IMR-90 (cell line): ENCODE measurements at regions not wholly inside any gene's neighbourhood (a gene's known extent, or its start where the extent isn't known, plus 50 kb on each side); places are given as distances from the start of the nearest gene placed in this dataset.

Experiments used
- ATAC-seq: fragments of 200-7000 bp; cut with Tn5 transposase; 2 replicates; pipeline ENCODE4 v1.9.1; 2020; ENCODE audit warnings: low read depth, mild to moderate bottlenecking, moderate library complexity
- BruUV-seq: library from RNA; stranded (reverse); fragments of 400-500 nt; replicated peaks from 2 replicates; lab custom pipeline; 2021; lab: Mats Ljungman, UMichigan
- CTCF ChIA-PET: fragments of 300-600 bp; formaldehyde crosslinking; extraction: SDS; loops from one replicate; lab custom pipeline; 2021; ENCODE audit warnings: antibody characterized with exemption; lab: Yijun Ruan, JAX
- POLR2A ChIA-PET: fragments of 300-600 bp; sonication (Branson Sonifier 250); formaldehyde crosslinking; loops from one replicate; lab custom pipeline; 2022; ENCODE audit warnings: antibody characterized with exemption; ENCODE audit not compliant: unreplicated experiment; lab: Charles Lee
- DNase-seq: peaks from one replicate; pipeline ENCODE4 v3.0.0; 2013
- H2AFZ ChIP-seq: replicated peaks from 2 replicates; pipeline ENCODE3; 2013; ENCODE audit warnings: low read length, mild to moderate bottlenecking; ENCODE audit not compliant: poor library complexity
- H2AK5ac ChIP-seq: 2 replicates; pipeline ENCODE4 v1.6.1; 2013; ENCODE audit warnings: low read depth, low read length, inconsistent platforms
- H2AK9ac ChIP-seq: replicated peaks from 2 replicates; pipeline ENCODE3; 2013; ENCODE audit warnings: mild to moderate bottlenecking, low read depth, low read length, moderate library complexity; ENCODE audit not compliant: poor library complexity
- H2BK120ac ChIP-seq: 2 replicates; pipeline ENCODE4 v1.6.1; 2013; ENCODE audit warnings: low read depth, low read length, inconsistent platforms
- H2BK15ac ChIP-seq: 3 replicates; pipeline ENCODE4 v1.6.1; 2013; ENCODE audit warnings: low read depth, low read length, inconsistent platforms
- H2BK20ac ChIP-seq: 2 replicates; pipeline ENCODE4 v1.6.1; 2013; ENCODE audit warnings: low read depth, mild to moderate bottlenecking, inconsistent platforms, low read length, moderate library complexity
- H2BK5ac ChIP-seq: 2 replicates; pipeline ENCODE4 v1.6.1; 2013; ENCODE audit warnings: mild to moderate bottlenecking, low read depth, low read length, inconsistent platforms; ENCODE audit not compliant: poor library complexity, severe bottlenecking
- H3K14ac ChIP-seq: replicated peaks from 2 replicates; pipeline ENCODE4 v1.6.1; 2013; ENCODE audit warnings: low read depth, low read length, inconsistent platforms
- H3K18ac ChIP-seq: 2 replicates; pipeline ENCODE4 v1.6.1; 2013; ENCODE audit warnings: low read depth, low read length, control low read depth
- H3K23ac ChIP-seq: 2 replicates; pipeline ENCODE4 v1.6.1; 2013; ENCODE audit warnings: low read depth, low read length, inconsistent platforms
- H3K27ac ChIP-seq: 2 replicates; pipeline ENCODE4 v1.5.1; 2013; ENCODE audit warnings: mild to moderate bottlenecking, control low read depth, low read length; ENCODE audit not compliant: insufficient read depth
- H3K27me3 ChIP-seq: 2 replicates; pipeline ENCODE4 v1.6.1; 2013; ENCODE audit warnings: low read length; ENCODE audit not compliant: control insufficient read depth, insufficient read depth
- H3K36me3 ChIP-seq: 2 replicates; pipeline ENCODE4 v1.6.1; 2013; ENCODE audit warnings: low read length, mixed read lengths; ENCODE audit not compliant: control insufficient read depth, insufficient read depth
- H3K4ac ChIP-seq: 2 replicates; pipeline ENCODE4 v1.6.1; 2013; ENCODE audit warnings: low read depth, low read length, inconsistent platforms
- H3K4me1 ChIP-seq: 2 replicates; pipeline ENCODE4 v1.6.1; 2013; ENCODE audit warnings: low read length, mixed read lengths; ENCODE audit not compliant: control insufficient read depth, insufficient read depth
- H3K4me2 ChIP-seq: 2 replicates; pipeline ENCODE4 v1.6.1; 2013; ENCODE audit warnings: low read depth, mild to moderate bottlenecking, control low read depth, low read length, moderate library complexity
- H3K4me3 ChIP-seq: 2 replicates; pipeline ENCODE4 v1.5.1; 2013; ENCODE audit warnings: low read depth, mild to moderate bottlenecking, control low read depth, low read length, moderate library complexity; ENCODE audit not compliant: insufficient read depth
- H3K56ac ChIP-seq: 2 replicates; pipeline ENCODE4 v1.6.1; 2013; ENCODE audit warnings: low read length, inconsistent platforms; ENCODE audit not compliant: insufficient read depth; ENCODE audit errors: extremely low read depth
- H3K79me1 ChIP-seq, 2 experiments: 2 replicates each; pipeline ENCODE4 v1.6.1; 2013; ENCODE audit warnings: low read length in 2 of 2, inconsistent platforms in 1 of 2, low read depth in 1 of 2
- H3K9ac ChIP-seq: 2 replicates; pipeline ENCODE4 v1.6.1; 2013; ENCODE audit warnings: low read depth, low read length, control low read depth
- H3K9me1 ChIP-seq: 2 replicates; pipeline ENCODE4 v1.6.1; 2013; ENCODE audit warnings: low read length, inconsistent platforms; ENCODE audit not compliant: insufficient read depth
- H3K9me3 ChIP-seq: 2 replicates; pipeline ENCODE4 v1.6.1; 2013; ENCODE audit warnings: low read length; ENCODE audit not compliant: control insufficient read depth, insufficient read depth
- H4K20me1 ChIP-seq: 2 replicates; pipeline ENCODE4 v1.6.1; 2013; ENCODE audit warnings: low read length, inconsistent platforms; ENCODE audit not compliant: insufficient read depth
- H4K5ac ChIP-seq: 2 replicates; pipeline ENCODE4 v1.6.1; 2013; ENCODE audit warnings: mild to moderate bottlenecking, low read depth, low read length, control low read depth
- H4K8ac ChIP-seq, 2 experiments: 2 replicates each; pipeline ENCODE4 v1.6.1; 2013; ENCODE audit warnings: low read depth in 2 of 2, low read length in 2 of 2, control low read depth in 1 of 2, inconsistent platforms in 1 of 2
- H4K91ac ChIP-seq: 2 replicates; pipeline ENCODE4 v1.6.1; 2013; ENCODE audit warnings: low read depth, low read length, inconsistent platforms; ENCODE audit not compliant: insufficient read depth
- ELK1 ChIP-seq: fragments of 150-350 bp; IDR thresholded peaks from 2 replicates; pipeline ENCODE4 v1.6.1; 2016; ENCODE audit warnings: low read depth, mild to moderate bottlenecking, low read length, moderate library complexity, borderline replicate concordance
- RAD21 ChIP-seq: IDR thresholded peaks from 2 replicates; pipeline ENCODE4 v1.6.1; 2012; ENCODE audit warnings: low read length, improper control_type of control experiment
- SMC3 ChIP-seq: fragments of 150-350 bp; IDR thresholded peaks from 2 replicates; pipeline ENCODE4 v1.6.1; 2016; ENCODE audit warnings: low read depth, mild to moderate bottlenecking, antibody characterized with exemption, low read length, moderate library complexity
- WGBS, 2 experiments: methylation state at CpG; one replicate each; pipeline versions ENCODE4 v1.1.5 to v1.1.7; 2013; ENCODE audit warnings: missing lambda C conversion rate in 2 of 2; ENCODE audit not compliant: insufficient read length in 1 of 2; ENCODE audit errors: extremely low coverage in 2 of 2; 5-methylcytosine and 5-hydroxymethylcytosine counted together
- dilution Hi-C: fragments of 300-500 bp; cut with HindIII; formaldehyde crosslinking; loops from one replicate; pipeline ENCODE4 v1.14.3; 2018; ENCODE audit warnings: low sequenced_read_pairs; ENCODE audit not compliant: unreplicated experiment
- in situ Hi-C: fragments of 300-500 bp; cut with MboI; formaldehyde crosslinking; loops from 3 replicates; pipeline ENCODE4 v1.14.3; 2019; ENCODE audit warnings: low sequenced_read_pairs, inconsistent platforms, mixed read lengths
- intact Hi-C: fragments of 100-400 bp; cut with micrococcal nuclease; formaldehyde crosslinking; loops from 2 replicates; pipeline ENCODE4 v1.10.0; 2022

- Histone ChIP-seq H3K27me3 (no peaks in the 10 kb centered on the region), H2BK120ac (no peak overlapping the region), H2AK5ac (no peak overlapping the region), H3K27ac (no peak overlapping the region), H2BK5ac (no peak overlapping the region), H3K23ac (no peak overlapping the region), H3K4me2 (no peak overlapping the region), H2AFZ (no peak overlapping the region), H3K9me3 (peaks cover 8% of the 10 kb centered on the region), H3K4me1 (no peaks in the 10 kb centered on the region), H3K4ac (no peak overlapping the region), H4K8ac (no peak overlapping the region), H3K14ac (no peak overlapping the region), H3K18ac (no peak overlapping the region), H3K4me3 (no peak overlapping the region), H4K20me1 (no peaks in the 10 kb centered on the region), H2BK20ac (no peak overlapping the region), H4K5ac (no peak overlapping the region), H3K36me3 (no peaks in the 10 kb centered on the region), H3K9ac (no peak overlapping the region), H3K56ac (no peak overlapping the region), H3K79me1 (no peaks in the 10 kb centered on the region), H2BK15ac (no peak overlapping the region), H4K91ac (no peak overlapping the region), H3K9me1 (no peaks in the 10 kb centered on the region), H2AK9ac (no peak overlapping the region)
- dilution Hi-C loops (no loop called here), intact Hi-C loops (no loop called here), in situ Hi-C loops (no loop called here)
- ChIA-PET POLR2A (no interaction called here), CTCF (no interaction called here)
- WGBS, 2 experiments: no CpG with 5 or more reads among the region's 2 CpGs
- no TSS peak for BruUV-seq
- DNase-seq (no peak), ATAC-seq (no peak)
- TF ChIP-seq ELK1 (no peak), SMC3 (no peak), RAD21 (no peak)
Measured at GRCh38 chr20:18978311-18978710, 164.7 kb downstream of the SCP2D1 start.
